HCT116 (cell line): ENCODE measurements at regions not wholly inside any gene's neighbourhood (a gene's known extent, or its start where the extent isn't known, plus 50 kb on each side); places are given as distances from the start of the nearest gene placed in this dataset.

Experiments
- ATAC-seq: fragments of 200-7000 bp; cut with Tn5 transposase; 2 replicates; pipeline ENCODE4 v1.9.1; 2020; ENCODE audit warnings: mild to moderate bottlenecking, moderate library complexity
- BruUV-seq: library from RNA; stranded (reverse); fragments of 400-500 nt; replicated peaks from 2 replicates; lab custom pipeline; 2021; lab: Mats Ljungman, UMichigan
- CTCF ChIA-PET: fragments of 300-600 bp; sonication (Branson Sonifier 250); formaldehyde crosslinking; loops from one replicate; lab custom pipeline; 2021; ENCODE audit warnings: antibody characterized with exemption; lab: Charles Lee
- POLR2A ChIA-PET: fragments of 300-600, 350-600 bp; sonication (Branson Sonifier 250); formaldehyde crosslinking; loops from one replicate; lab custom pipeline; 2021; ENCODE audit warnings: antibody characterized with exemption; lab: Charles Lee
- RAD21 ChIA-PET, 2 experiments: fragments of 300-600 bp; sonication (Branson Sonifier 250); formaldehyde crosslinking; loops; one replicate each; lab custom pipeline; 2023; ENCODE audit warnings: low total read pairs in 2 of 2; ENCODE audit not compliant: uncharacterized antibody in 2 of 2, unreplicated experiment in 2 of 2, low non-redundant PET in 1 of 2; lab: Charles Lee
- DNase-seq: peaks from one replicate; pipeline ENCODE4 v3.0.0-alpha.2; 2010; ENCODE audit warnings: low read depth, low spot score
- H2AFZ ChIP-seq: fragments of 200-600 bp; shearing (Covaris generic), sonication (generic); 2 replicates; pipeline ENCODE4 v1.6.1; 2017; ENCODE audit warnings: low read depth, mixed run types, mixed read lengths, antibody characterized with exemption, low read length; ENCODE audit not compliant: poor library complexity, severe bottlenecking
- H3K27ac ChIP-seq: 2 replicates; pipeline ENCODE4 v1.5.1; 2012; ENCODE audit warnings: low read depth, low read length
- H3K27me3 ChIP-seq: fragments of 200-600 bp; sonication (generic); 2 replicates; pipeline ENCODE4 v1.6.1; 2016; ENCODE audit warnings: mixed run types, low read length, mixed read lengths; ENCODE audit not compliant: insufficient read depth
- H3K36me3 ChIP-seq, 2 experiments: fragments of 200-500 bp in 1 of 2; fragments of 200-600 bp in 1 of 2; sonication (Bioruptor generic) in 1 of 2; sonication (generic) in 1 of 2; 2 replicates each; pipeline versions ENCODE4 v1.5.1 to v1.6.1; 2014 to 2016; ENCODE audit warnings: low read length in 2 of 2, inconsistent platforms in 1 of 2, mixed read lengths in 1 of 2, mixed run types in 1 of 2; ENCODE audit not compliant: insufficient read depth in 2 of 2, control insufficient read depth in 1 of 2
- H3K4me1 ChIP-seq, 2 experiments: fragments of 200-600 bp in 1 of 2; sonication (generic) in 1 of 2; 2 replicates each; pipeline versions ENCODE4 v1.5.1 to v1.6.1; 2012 to 2017; ENCODE audit warnings: low read length in 2 of 2, inconsistent platforms in 1 of 2, mild to moderate bottlenecking in 1 of 2, mixed read lengths in 1 of 2, mixed run types in 1 of 2, moderate library complexity in 1 of 2; ENCODE audit not compliant: insufficient read depth in 2 of 2, control insufficient read depth in 1 of 2
- H3K4me2 ChIP-seq: fragments of 200-600 bp; sonication (generic); 2 replicates; pipeline ENCODE4 v1.6.1; 2017; ENCODE audit warnings: mixed run types, low read length, mixed read lengths
- H3K4me3 ChIP-seq, 2 experiments: fragments of 200-600 bp in 1 of 2; sonication (generic) in 1 of 2; replicated peaks in 1 of 2; 2 replicates each; pipeline ENCODE4 v1.5.1; 2011 to 2016; ENCODE audit warnings: low read length in 2 of 2, control low read depth in 1 of 2, low read depth in 1 of 2, mild to moderate bottlenecking in 1 of 2, mixed read lengths in 1 of 2, mixed run types in 1 of 2
- H3K79me2 ChIP-seq: fragments of 200-600 bp; sonication (generic); 2 replicates; pipeline ENCODE4 v1.6.1; 2017; ENCODE audit warnings: mild to moderate bottlenecking, mixed run types, low read length, moderate library complexity, mixed read lengths; ENCODE audit not compliant: insufficient read depth
- H3K9ac ChIP-seq: fragments of 200-600 bp; sonication (generic); 2 replicates; pipeline ENCODE4 v1.6.1; 2016; ENCODE audit warnings: low read length, mixed read lengths
- H3K9me2 ChIP-seq: fragments of 200-600 bp; sonication (generic), shearing (Covaris generic); 2 replicates; pipeline ENCODE4 v1.6.1; 2017; ENCODE audit warnings: mixed run types, mild to moderate bottlenecking, moderate library complexity; ENCODE audit not compliant: insufficient read depth
- H3K9me3 ChIP-seq, 2 experiments: fragments of 200-500 bp in 1 of 2; fragments of 200-600 bp in 1 of 2; sonication (Bioruptor generic) in 1 of 2; sonication (generic) in 1 of 2; 2 replicates each; pipeline ENCODE4 v1.6.1; 2014 to 2017; ENCODE audit warnings: low read length in 2 of 2, mixed read lengths in 2 of 2, inconsistent platforms in 1 of 2, low read depth in 1 of 2, mild to moderate bottlenecking in 1 of 2, mixed run types in 1 of 2, moderate library complexity in 1 of 2; ENCODE audit not compliant: control insufficient read depth in 1 of 2, insufficient read depth in 1 of 2
- H4K20me1 ChIP-seq: fragments of 200-600 bp; sonication (generic), shearing (Covaris generic); 2 replicates; pipeline ENCODE4 v1.6.1; 2017; ENCODE audit warnings: mixed run types, mild to moderate bottlenecking, moderate library complexity; ENCODE audit not compliant: insufficient read depth
- CBX3 ChIP-seq: IDR thresholded peaks from 2 replicates; pipeline ENCODE4 v1.6.1; 2012; ENCODE audit warnings: low read depth
- CEBPB ChIP-seq: IDR thresholded peaks from 2 replicates; pipeline ENCODE4 v1.6.1; 2012; ENCODE audit warnings: low read depth
- EGR1 ChIP-seq: IDR thresholded peaks from 2 replicates; pipeline ENCODE4 v1.6.1; 2012; ENCODE audit warnings: low read depth
- EZH2phosphoT487 ChIP-seq: fragments of 200-600 bp; IDR thresholded peaks from 2 replicates; pipeline ENCODE4 v1.6.1; 2018; ENCODE audit warnings: antibody characterized with exemption, borderline replicate concordance
- JUND ChIP-seq: IDR thresholded peaks from 2 replicates; pipeline ENCODE4 v1.6.1; 2012
- POLR2A ChIP-seq: IDR thresholded peaks from 2 replicates; pipeline ENCODE4 v1.7.0; 2011; ENCODE audit warnings: borderline replicate concordance; ENCODE audit not compliant: insufficient read depth, insufficient read length; ENCODE audit errors: extremely low read depth
- RAD21 ChIP-seq: IDR thresholded peaks from 2 replicates; pipeline ENCODE4 v1.6.1; 2012; ENCODE audit warnings: low read depth, mild to moderate bottlenecking
- SP1 ChIP-seq: IDR thresholded peaks from 2 replicates; pipeline ENCODE4 v1.6.1; 2012; ENCODE audit warnings: low read depth
- ZFX ChIP-seq: fragments of 450-650 bp; IDR thresholded peaks from 2 replicates; pipeline ENCODE4 v1.6.1; 2017
- ZNF274 ChIP-seq: fragments of 200-500 bp; sonication (Bioruptor generic); IDR thresholded peaks from 2 replicates; pipeline ENCODE4 v1.6.1; 2014; ENCODE audit warnings: mild to moderate bottlenecking, low read depth, low read length, inconsistent platforms
- intact Hi-C: fragments of 100-400 bp; cut with micrococcal nuclease; formaldehyde crosslinking; loops from 2 replicates; pipeline ENCODE4 v1.10.0; 2022
- TF ChIP-seq, protein P1 (sequence below), 3 experiments: fragments of 200-600 bp in 1 of 3; sonication (generic) in 1 of 3; IDR thresholded peaks in 2 of 3; conservative IDR thresholded peaks in 1 of 3; 2 replicates each; pipeline ENCODE4 v1.5.1; 2012 to 2017; ENCODE audit warnings: low read depth in 2 of 3, low read length in 2 of 3, antibody characterized with exemption in 1 of 3, borderline replicate concordance in 1 of 3, control low read depth in 1 of 3, mild to moderate bottlenecking in 1 of 3, mixed read lengths in 1 of 3, mixed run types in 1 of 3, moderate library complexity in 1 of 3; ENCODE audit not compliant: insufficient read depth in 1 of 3
- TF ChIP-seq, protein P2 (sequence below): IDR thresholded peaks from 2 replicates; pipeline ENCODE4 v1.6.1; 2011; ENCODE audit warnings: mild to moderate bottlenecking, low read length, moderate library complexity; ENCODE audit not compliant: insufficient replicate concordance; ENCODE audit errors: extremely low read depth
- TF ChIP-seq, protein P3 (sequence below): IDR thresholded peaks from 2 replicates; pipeline ENCODE4 v1.6.1; 2012
- TF ChIP-seq, protein P4 (sequence below): IDR thresholded peaks from 2 replicates; pipeline ENCODE4 v1.6.1; 2012

DNA sequence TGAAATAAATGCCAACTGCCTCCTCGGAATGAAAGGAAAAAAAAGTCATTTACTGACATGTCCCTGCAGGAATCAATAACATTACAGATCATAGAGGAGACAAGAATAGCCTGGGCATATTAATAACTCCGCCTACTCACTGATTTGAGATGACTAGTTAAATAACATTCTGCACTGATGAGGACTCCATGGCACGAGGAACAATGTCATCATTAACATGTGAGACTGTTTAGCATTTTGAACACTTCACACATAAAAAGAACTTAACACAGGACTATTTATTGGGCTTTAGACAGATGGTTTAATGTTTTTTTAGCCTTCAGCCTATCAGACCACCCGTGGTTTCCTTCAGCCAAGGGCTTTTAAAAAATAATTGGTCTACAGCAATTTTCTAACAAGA lies 170.1 kb downstream of the OLFM4 start:
- H4K20me1 ChIP-seq = no peaks in the 10 kb centered on the region
- no peaks in the 10 kb centered on the region for H3K79me2 ChIP-seq
- RAD21 ChIA-PET = no interaction called here
- ATAC-seq (no peak), DNase-seq (no peak)
- H3K4me2 ChIP-seq = no peak overlapping the region
- H2AFZ ChIP-seq = no peak overlapping the region
- no peak overlapping the region for H3K9ac ChIP-seq
- no peaks in the 10 kb centered on the region for H3K9me2 ChIP-seq
- TF ChIP-seq, protein P1, sequence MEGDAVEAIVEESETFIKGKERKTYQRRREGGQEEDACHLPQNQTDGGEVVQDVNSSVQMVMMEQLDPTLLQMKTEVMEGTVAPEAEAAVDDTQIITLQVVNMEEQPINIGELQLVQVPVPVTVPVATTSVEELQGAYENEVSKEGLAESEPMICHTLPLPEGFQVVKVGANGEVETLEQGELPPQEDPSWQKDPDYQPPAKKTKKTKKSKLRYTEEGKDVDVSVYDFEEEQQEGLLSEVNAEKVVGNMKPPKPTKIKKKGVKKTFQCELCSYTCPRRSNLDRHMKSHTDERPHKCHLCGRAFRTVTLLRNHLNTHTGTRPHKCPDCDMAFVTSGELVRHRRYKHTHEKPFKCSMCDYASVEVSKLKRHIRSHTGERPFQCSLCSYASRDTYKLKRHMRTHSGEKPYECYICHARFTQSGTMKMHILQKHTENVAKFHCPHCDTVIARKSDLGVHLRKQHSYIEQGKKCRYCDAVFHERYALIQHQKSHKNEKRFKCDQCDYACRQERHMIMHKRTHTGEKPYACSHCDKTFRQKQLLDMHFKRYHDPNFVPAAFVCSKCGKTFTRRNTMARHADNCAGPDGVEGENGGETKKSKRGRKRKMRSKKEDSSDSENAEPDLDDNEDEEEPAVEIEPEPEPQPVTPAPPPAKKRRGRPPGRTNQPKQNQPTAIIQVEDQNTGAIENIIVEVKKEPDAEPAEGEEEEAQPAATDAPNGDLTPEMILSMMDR (IDR thresholded peaks at IDR 0.05 in 2 of 3, conservative IDR thresholded peaks at IDR 0.05 in 1 of 3; ENCODE audit: borderline replicate concordance in 1 of 3, insufficient read depth in 1 of 3, low read depth in 2 of 3, low read length in 2 of 3) = no peak
- TF ChIP-seq SP1 (no peak), EGR1 (no peak), POLR2A (no peak), ZFX (no peak), CBX3 (no peak), JUND (no peak), EZH2phosphoT487 (no peak), CEBPB (no peak), RAD21 (no peak), ZNF274 (no peak)
- TF ChIP-seq, protein P2, sequence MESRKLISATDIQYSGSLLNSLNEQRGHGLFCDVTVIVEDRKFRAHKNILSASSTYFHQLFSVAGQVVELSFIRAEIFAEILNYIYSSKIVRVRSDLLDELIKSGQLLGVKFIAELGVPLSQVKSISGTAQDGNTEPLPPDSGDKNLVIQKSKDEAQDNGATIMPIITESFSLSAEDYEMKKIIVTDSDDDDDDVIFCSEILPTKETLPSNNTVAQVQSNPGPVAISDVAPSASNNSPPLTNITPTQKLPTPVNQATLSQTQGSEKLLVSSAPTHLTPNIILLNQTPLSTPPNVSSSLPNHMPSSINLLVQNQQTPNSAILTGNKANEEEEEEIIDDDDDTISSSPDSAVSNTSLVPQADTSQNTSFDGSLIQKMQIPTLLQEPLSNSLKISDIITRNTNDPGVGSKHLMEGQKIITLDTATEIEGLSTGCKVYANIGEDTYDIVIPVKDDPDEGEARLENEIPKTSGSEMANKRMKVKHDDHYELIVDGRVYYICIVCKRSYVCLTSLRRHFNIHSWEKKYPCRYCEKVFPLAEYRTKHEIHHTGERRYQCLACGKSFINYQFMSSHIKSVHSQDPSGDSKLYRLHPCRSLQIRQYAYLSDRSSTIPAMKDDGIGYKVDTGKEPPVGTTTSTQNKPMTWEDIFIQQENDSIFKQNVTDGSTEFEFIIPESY = no peak
- TF ChIP-seq, protein P3, sequence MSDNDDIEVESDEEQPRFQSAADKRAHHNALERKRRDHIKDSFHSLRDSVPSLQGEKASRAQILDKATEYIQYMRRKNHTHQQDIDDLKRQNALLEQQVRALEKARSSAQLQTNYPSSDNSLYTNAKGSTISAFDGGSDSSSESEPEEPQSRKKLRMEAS = no peak
- TF ChIP-seq, protein P4, sequence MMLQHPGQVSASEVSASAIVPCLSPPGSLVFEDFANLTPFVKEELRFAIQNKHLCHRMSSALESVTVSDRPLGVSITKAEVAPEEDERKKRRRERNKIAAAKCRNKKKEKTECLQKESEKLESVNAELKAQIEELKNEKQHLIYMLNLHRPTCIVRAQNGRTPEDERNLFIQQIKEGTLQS = no peak
- no peaks in the 10 kb centered on the region for H3K27me3 ChIP-seq
- no peaks in the 10 kb centered on the region for H3K4me1 ChIP-seq
- BruUV-seq = no TSS peak
- CTCF ChIA-PET = no interaction called here
- H3K36me3 ChIP-seq = no peaks in the 10 kb centered on the region
- POLR2A ChIA-PET = no interaction called here
- H3K4me3 ChIP-seq = no peak overlapping the region
- H3K9me3 ChIP-seq = no peaks in the 10 kb centered on the region
- intact Hi-C loops = no loop called here
- no peak overlapping the region for H3K27ac ChIP-seq
